H1 (cell line): ENCODE measurements at regions not wholly inside any gene's neighbourhood (a gene's known extent, or its start where the extent isn't known, plus 50 kb on each side); places are given as distances from the start of the nearest gene placed in this dataset.

Experiments used
- CTCF ChIA-PET: fragments of 300-600 bp; sonication (Branson Sonifier 250); formaldehyde crosslinking; loops from one replicate; lab custom pipeline; 2021; ENCODE audit not compliant: partially characterized antibody; lab: Charles Lee
- POLR2A ChIA-PET: fragments of 300-600 bp; sonication (Branson Sonifier 250); formaldehyde crosslinking; loops from one replicate; lab custom pipeline; 2021; ENCODE audit warnings: inconsistent platforms; ENCODE audit not compliant: partially characterized antibody; lab: Charles Lee
- DNase-seq, 2 experiments: peaks; one replicate each; pipeline versions ENCODE4 v3.0.0 to v3.0.0-alpha.2; 2010 to 2022; ENCODE audit warnings: low spot score in 2 of 2, low read depth in 1 of 2, mixed read lengths in 1 of 2
- FAIRE-seq: peaks from 2 replicates; lab custom pipeline; 2011; peaks lifted over from hg19 to GRCh38; lab: Jason Lieb, UNC
- H2AFZ ChIP-seq: 2 replicates; pipeline ENCODE4 v1.8.1; 2012; ENCODE audit warnings: low read length, inconsistent platforms
- H2AK5ac ChIP-seq: 2 replicates; pipeline ENCODE4 v1.6.1; 2013; ENCODE audit warnings: low read depth, low read length
- H2BK120ac ChIP-seq: replicated peaks from 2 replicates; pipeline ENCODE3; 2013; ENCODE audit warnings: low read depth, low read length, inconsistent platforms
- H2BK12ac ChIP-seq: 2 replicates; pipeline ENCODE4 v1.6.1; 2013; ENCODE audit warnings: low read depth, low read length
- H2BK15ac ChIP-seq: 2 replicates; pipeline ENCODE4 v1.6.1; 2013; ENCODE audit warnings: low read length
- H2BK20ac ChIP-seq: 2 replicates; pipeline ENCODE4 v1.6.1; 2013; ENCODE audit warnings: low read length
- H2BK5ac ChIP-seq: 2 replicates; pipeline ENCODE4 v1.6.1; 2013; ENCODE audit warnings: low read depth, low read length
- H3K14ac ChIP-seq: 2 replicates; pipeline ENCODE4 v1.6.1; 2013; ENCODE audit warnings: inconsistent platforms; ENCODE audit not compliant: insufficient read length
- H3K18ac ChIP-seq: 2 replicates; pipeline ENCODE4 v1.6.1; 2013; ENCODE audit warnings: low read length; ENCODE audit errors: extremely low read depth
- H3K23ac ChIP-seq: 2 replicates; pipeline ENCODE4 v1.6.1; 2013; ENCODE audit warnings: inconsistent platforms; ENCODE audit not compliant: insufficient read length
- H3K23me2 ChIP-seq: 2 replicates; pipeline ENCODE4 v1.6.1; 2013; ENCODE audit warnings: low read depth, low read length
- H3K27ac ChIP-seq: 2 replicates; pipeline ENCODE4 v1.6.1; 2011; ENCODE audit warnings: low read depth, low read length, inconsistent platforms
- H3K27me3 ChIP-seq, 4 experiments: replicated peaks in 1 of 4; 1 replicate in 1 of 4; 2 replicates in 3 of 4; pipeline versions ENCODE4 v1.6.1 to v1.8.1; 2011 to 2013; ENCODE audit warnings: low read length in 3 of 4, mild to moderate bottlenecking in 3 of 4, inconsistent platforms in 2 of 4, mixed read lengths in 2 of 4, moderate library complexity in 1 of 4; ENCODE audit not compliant: control insufficient read depth in 3 of 4, insufficient read depth in 3 of 4; ENCODE audit errors: extremely low read depth in 1 of 4
- H3K36me3 ChIP-seq, 4 experiments: 2 replicates each; pipeline versions ENCODE4 v1.6.1 to v1.8.1; 2011 to 2013; ENCODE audit warnings: mild to moderate bottlenecking in 4 of 4, low read length in 3 of 4, moderate library complexity in 2 of 4, control low read depth in 1 of 4, inconsistent platforms in 1 of 4; ENCODE audit not compliant: insufficient read depth in 4 of 4, control insufficient read depth in 2 of 4
- H3K4ac ChIP-seq: replicated peaks from 2 replicates; pipeline ENCODE3; 2013; ENCODE audit warnings: low read length, low read depth, mixed read lengths, inconsistent platforms; ENCODE audit not compliant: insufficient read length
- H3K4me1 ChIP-seq, 4 experiments: replicated peaks in 1 of 4; 1 replicate in 1 of 4; 2 replicates in 3 of 4; pipeline versions ENCODE4 v1.6.1 to v1.8.1; 2011 to 2013; ENCODE audit warnings: low read length in 3 of 4, inconsistent platforms in 2 of 4, mixed read lengths in 1 of 4; ENCODE audit not compliant: insufficient read depth in 4 of 4, control insufficient read depth in 3 of 4
- H3K4me2 ChIP-seq, 2 experiments: 2 replicates each; pipeline versions ENCODE4 v1.6.1 to v1.8.1; 2011 to 2013; ENCODE audit warnings: low read depth in 2 of 2, low read length in 2 of 2, control low read depth in 1 of 2, inconsistent platforms in 1 of 2, mild to moderate bottlenecking in 1 of 2; ENCODE audit not compliant: insufficient read depth in 1 of 2
- H3K4me3 ChIP-seq, 4 experiments: fragments of 200-600, 300-600 bp in 1 of 4; sonication (generic), shearing (Covaris generic), sonication (Bioruptor Twin) in 1 of 4; 2 replicates each; pipeline versions ENCODE4 v1.5.1 to v1.8.1; 2011 to 2016; ENCODE audit warnings: low read length in 4 of 4, low read depth in 3 of 4, control low read depth in 2 of 4, inconsistent platforms in 2 of 4, mild to moderate bottlenecking in 2 of 4, mixed read lengths in 1 of 4, moderate library complexity in 1 of 4; ENCODE audit not compliant: insufficient read depth in 2 of 4; ENCODE audit errors: extremely low read depth in 1 of 4
- H3K56ac ChIP-seq: replicated peaks from 2 replicates; pipeline ENCODE3; 2013; ENCODE audit warnings: low read depth, mild to moderate bottlenecking, mixed read lengths, low read length, inconsistent platforms; ENCODE audit not compliant: insufficient read length
- H3K79me1 ChIP-seq: 2 replicates; pipeline ENCODE4 v1.6.1; 2013; ENCODE audit warnings: low read depth, low read length, control low read depth
- H3K79me2 ChIP-seq, 2 experiments: 2 replicates each; pipeline versions ENCODE4 v1.6.1 to v1.8.1; 2012 to 2013; ENCODE audit warnings: low read length in 2 of 2, mild to moderate bottlenecking in 2 of 2, inconsistent platforms in 1 of 2; ENCODE audit not compliant: insufficient read depth in 2 of 2, control insufficient read depth in 1 of 2
- H3K9ac ChIP-seq, 4 experiments: replicated peaks in 1 of 4; 1 replicate in 1 of 4; 2 replicates in 3 of 4; pipeline versions ENCODE4 v1.6.1 to v1.8.1; 2011 to 2013; ENCODE audit warnings: low read depth in 3 of 4, low read length in 3 of 4, control low read depth in 2 of 4, mild to moderate bottlenecking in 2 of 4, moderate library complexity in 2 of 4, inconsistent platforms in 1 of 4; ENCODE audit errors: extremely low read depth in 1 of 4
- H3K9me3 ChIP-seq, 2 experiments: 2 replicates each; pipeline versions ENCODE4 v1.6.1 to v1.8.1; 2012 to 2013; ENCODE audit warnings: mild to moderate bottlenecking in 2 of 2, moderate library complexity in 2 of 2, control low read depth in 1 of 2, inconsistent platforms in 1 of 2, low read depth in 1 of 2, low read length in 1 of 2, mixed read lengths in 1 of 2; ENCODE audit not compliant: insufficient read depth in 2 of 2
- H4K20me1 ChIP-seq, 2 experiments: replicated peaks in 1 of 2; 2 replicates each; pipeline versions ENCODE3 to v1.8.1; 2011 to 2013; ENCODE audit warnings: inconsistent platforms in 2 of 2, low read length in 2 of 2, mild to moderate bottlenecking in 1 of 2; ENCODE audit not compliant: insufficient read depth in 2 of 2, control insufficient read depth in 1 of 2
- H4K5ac ChIP-seq: 2 replicates; pipeline ENCODE4 v1.6.1; 2013; ENCODE audit warnings: low read length, low read depth, mixed read lengths, inconsistent platforms; ENCODE audit not compliant: insufficient read length
- H4K8ac ChIP-seq: 2 replicates; pipeline ENCODE4 v1.8.0; 2013; ENCODE audit warnings: mild to moderate bottlenecking, moderate library complexity, low read length, inconsistent platforms; ENCODE audit not compliant: insufficient read depth; ENCODE audit errors: extremely low read depth
- H4K91ac ChIP-seq: replicated peaks from 2 replicates; pipeline ENCODE3; 2013; ENCODE audit warnings: low read length, mixed read lengths, inconsistent platforms; ENCODE audit not compliant: insufficient read length
- CTCF ChIP-seq, 3 experiments: IDR thresholded peaks; 1 replicate in 2 of 3; 2 replicates in 1 of 3; pipeline versions ENCODE4 v1.5.1 to v1.6.1; 2011; ENCODE audit warnings: low read length in 3 of 3, mild to moderate bottlenecking in 3 of 3, inconsistent platforms in 2 of 3, low read depth in 1 of 3, moderate library complexity in 1 of 3; ENCODE audit not compliant: insufficient read depth in 1 of 3; ENCODE audit errors: control extremely low read depth in 1 of 3
- EP300 ChIP-seq, 2 experiments: IDR thresholded peaks; 1 replicate in 1 of 2; 2 replicates in 1 of 2; pipeline ENCODE4 v1.6.1; 2011 to 2012; ENCODE audit warnings: low read depth in 2 of 2, low read length in 2 of 2, mild to moderate bottlenecking in 2 of 2, borderline replicate concordance in 1 of 2, inconsistent platforms in 1 of 2, moderate library complexity in 1 of 2
- FOSL1 ChIP-seq: IDR thresholded peaks from 2 replicates; pipeline ENCODE4 v1.6.1; 2011; ENCODE audit warnings: mild to moderate bottlenecking, low read depth, low read length, moderate library complexity; ENCODE audit not compliant: insufficient read depth
- GABPA ChIP-seq: IDR thresholded peaks from 2 replicates; pipeline ENCODE4 v1.6.1; 2011; ENCODE audit warnings: mild to moderate bottlenecking, low read length, moderate library complexity, borderline replicate concordance; ENCODE audit not compliant: insufficient read depth
- POU5F1 ChIP-seq: IDR thresholded peaks from 2 replicates; pipeline ENCODE4 v1.6.1; 2011; ENCODE audit warnings: low read depth, mild to moderate bottlenecking, low read length, moderate library complexity
- SP2 ChIP-seq: IDR thresholded peaks from 2 replicates; pipeline ENCODE4 v1.6.1; 2012; ENCODE audit warnings: mild to moderate bottlenecking, low read length, inconsistent platforms
- SRF ChIP-seq: IDR thresholded peaks from 2 replicates; pipeline ENCODE4 v1.6.1; 2011; ENCODE audit warnings: mild to moderate bottlenecking, low read depth, low read length, moderate library complexity
- WGBS, 2 experiments: shearing (Covaris generic) in 1 of 2; methylation state at CpG; one replicate each; pipeline versions ENCODE4 v1.1.6 to v1.1.7; 2013 to 2015; ENCODE audit warnings: low lambda C conversion rate in 2 of 2, mixed read lengths in 2 of 2, inconsistent platforms in 1 of 2, low coverage in 1 of 2, missing lambda C conversion rate in 1 of 2; ENCODE audit not compliant: insufficient replicate concordance in 2 of 2, insufficient coverage in 1 of 2, insufficient read length in 1 of 2; ENCODE audit errors: extremely low coverage in 1 of 2, missing lambda C conversion rate in 1 of 2; 5-methylcytosine and 5-hydroxymethylcytosine counted together

DNA sequence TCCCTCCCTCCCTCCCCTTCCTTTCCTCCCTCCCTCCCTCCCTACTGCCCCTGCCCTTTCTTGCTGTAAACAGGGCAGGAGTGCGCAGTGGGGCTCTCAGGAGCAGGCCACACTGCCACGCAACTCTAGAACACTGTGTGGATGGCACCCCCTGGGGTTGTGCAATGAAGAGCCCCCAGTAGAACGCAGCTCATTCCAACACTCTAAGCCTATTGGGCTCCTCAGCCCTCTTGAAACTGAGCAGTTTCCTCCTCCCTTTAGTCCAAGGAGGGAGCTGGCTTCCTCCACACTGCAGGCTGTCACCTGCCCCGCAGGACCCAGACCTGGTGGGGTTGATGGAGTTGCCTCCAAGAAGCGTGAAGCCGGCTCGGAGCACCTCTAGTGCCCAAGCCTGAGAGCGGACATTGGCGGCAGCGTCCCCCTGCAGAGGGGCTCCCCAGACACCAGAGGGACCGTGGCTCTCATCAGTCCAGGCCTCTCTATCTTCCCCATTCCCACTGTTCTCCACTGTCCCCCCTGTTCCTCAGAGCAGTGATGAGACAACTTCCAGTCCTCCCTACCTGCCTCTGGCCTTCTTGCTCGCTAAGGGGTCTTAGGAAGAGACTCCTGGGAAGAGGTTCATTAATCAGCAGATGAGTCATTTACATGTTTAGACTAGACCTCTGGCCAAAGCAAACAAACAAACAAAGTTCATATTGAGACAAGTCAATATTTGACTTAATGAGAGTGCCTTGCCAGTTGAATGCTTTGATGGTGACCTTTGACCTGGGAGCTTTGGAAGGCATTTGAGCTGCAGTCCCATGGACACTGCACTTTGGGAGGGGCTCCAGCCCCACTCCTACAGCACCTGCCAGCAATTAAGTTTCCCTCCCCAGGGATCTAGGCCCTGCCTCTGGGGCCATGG, 64.0 kb downstream of the RPUSD4 start:
- H3K27me3 ChIP-seq = no peaks in the 10 kb centered on the region
- H3K23me2 ChIP-seq = peaks cover 2% of the 10 kb centered on the region; the same call in 1 of the 2 replicates
- no peak for FAIRE-seq
- H2AK5ac ChIP-seq = no peak overlapping the region
- H2AFZ ChIP-seq = peak overlapping the region; percentile 95
- no peaks in the 10 kb centered on the region; a peak in 1 of 4 replicates for H3K9me3 ChIP-seq
- no peaks in the 10 kb centered on the region for H4K20me1 ChIP-seq
- 74% methylated on average over 12 of the region's 12 CpGs; no CpG with 5 or more reads in 1 of the 2 experiments for WGBS, 2 experiments
- H3K4me2 ChIP-seq = peak overlapping the region; percentile 52 to 57
- peak overlapping the region; percentile 22 for H3K4ac ChIP-seq
- H4K91ac ChIP-seq = peak overlapping the region; percentile 44
- 0 out of 8 replicates have a peak overlapping the region, but pooled peaks of 1 of the 4 experiments have one; percentile 30 for H3K4me3 ChIP-seq
- H3K79me2 ChIP-seq = no peaks in the 10 kb centered on the region
- H3K56ac ChIP-seq = no peak overlapping the region
- peak overlapping the region; percentile 91 for H3K18ac ChIP-seq
- H3K36me3 ChIP-seq = no peaks in the 10 kb centered on the region
- peak overlapping the region; percentile 76; the same call in 1 of the 2 replicates for H2BK5ac ChIP-seq
- H2BK12ac ChIP-seq = peak overlapping the region; percentile 96; the same call in 1 of the 2 replicates
- H2BK15ac ChIP-seq = peak overlapping the region; percentile 100
- peak overlapping the region; percentile 8 for H2BK120ac ChIP-seq
- H4K8ac ChIP-seq = no peak overlapping the region
- H3K14ac ChIP-seq = no peak overlapping the region
- no peak for DNase-seq
- H2BK20ac ChIP-seq = 0 out of 2 replicates have a peak overlapping the region, but pooled peaks have one; percentile 86
- peak overlapping the region in 1 of 4 experiments; percentile 43; a peak in 2 of 7 replicates for H3K9ac ChIP-seq
- H4K5ac ChIP-seq = peak overlapping the region; percentile 22
- no peaks in the 10 kb centered on the region; the same call in 1 of the 2 replicates for H3K79me1 ChIP-seq
- no peak overlapping the region for H3K23ac ChIP-seq
- ChIA-PET POLR2A (interaction anchor here (0.7 to 1.8 kb wide), 7 partner anchors 8 to 86 kb away, joined by 3 to 5 read pairs (median 4); no protein-coding TSS in a partner anchor), CTCF (interaction anchor here (0.7 to 2.0 kb wide), 20 partner anchors 8 to 219 kb away, joined by 3 to 6 read pairs (median 3); no protein-coding TSS in a partner anchor)
- H3K27ac ChIP-seq = no peak overlapping the region
- peaks cover 5 to 25% (median 14%) of the 10 kb centered on the region in 4 experiments for H3K4me1 ChIP-seq
- TF ChIP-seq SRF = no peak
- no peak for TF ChIP-seq FOSL1
- peak; percentile 31 to 46 (median 46) for TF ChIP-seq CTCF (IDR thresholded peaks at IDR 0.05; ENCODE audit: control extremely low read depth in 1 of 3, insufficient read depth in 1 of 3, low read depth in 1 of 3, low read length in 3 of 3)
- TF ChIP-seq EP300 (IDR thresholded peaks at IDR 0.05; ENCODE audit: borderline replicate concordance in 1 of 2, low read depth in 2 of 2, low read length in 2 of 2) = no peak
- no peak for TF ChIP-seq GABPA
- peak; percentile 17; the same call in 1 of the 2 replicates for TF ChIP-seq SP2
- TF ChIP-seq POU5F1 = no peak
